Stomach (tissue), 8 donors: ENCODE measurements at regions not wholly inside any gene's neighbourhood (a gene's known extent, or its start where the extent isn't known, plus 50 kb on each side); places are given as distances from the start of the nearest gene placed in this dataset.

Experiments
- DNase-seq, 2 donors: peaks; one replicate each; pipeline versions ENCODE4 v3.0.0 to v3.0.0-alpha.2; 2013 to 2019
- H3K27ac ChIP-seq, 5 donors: fragments of 200-600 bp in 4 of 5; sonication (generic) in 4 of 5; one replicate each; pipeline ENCODE4 v1.5.1; 2013 to 2019; ENCODE audit warnings: mild to moderate bottlenecking in 1 of 5, moderate library complexity in 1 of 5
- H3K27me3 ChIP-seq, 3 donors: fragments of 200-600 bp; sonication (generic); one replicate each; pipeline ENCODE4 v1.5.1; 2017 to 2019; ENCODE audit warnings: mixed run types in 1 of 3
- H3K36me3 ChIP-seq, 4 donors: fragments of 200-600 bp; sonication (generic); 1 replicate in 3 of 4; 2 replicates in 1 of 4; pipeline ENCODE4 v1.5.1; 2016 to 2019
- H3K4me1 ChIP-seq, 4 donors: fragments of 200-600 bp; sonication (generic); one replicate each; pipeline ENCODE4 v1.5.1; 2016 to 2019
- H3K4me3 ChIP-seq, 4 donors: fragments of 200-600 bp; sonication (generic) in 3 of 4; one replicate each; pipeline ENCODE4 v1.5.1; 2016 to 2019; ENCODE audit warnings: mild to moderate bottlenecking in 1 of 4
- H3K9me3 ChIP-seq, 4 donors: fragments of 200-600 bp; sonication (generic); one replicate each; pipeline ENCODE4 v1.5.1; 2016 to 2019
- EP300 ChIP-seq: sonication (generic); formaldehyde crosslinking; IDR thresholded peaks from one replicate; pipeline ENCODE4 v1.6.1; 2017; ENCODE audit warnings: antibody characterized with exemption
- POLR2A ChIP-seq, 4 donors: fragments of 450-650 bp; IDR thresholded peaks; one replicate each; pipeline ENCODE4 v1.6.1; 2016; ENCODE audit warnings: antibody characterized with exemption in 4 of 4, control low read depth in 2 of 4, mild to moderate bottlenecking in 1 of 4, moderate library complexity in 1 of 4
- POLR2AphosphoS5 ChIP-seq, 3 donors: sonication (generic); formaldehyde crosslinking; IDR thresholded peaks; one replicate each; pipeline ENCODE4 v1.6.1; 2016; ENCODE audit warnings: antibody characterized with exemption in 3 of 3
- WGBS, 5 donors: extraction: QIAGEN DNeasy Blood & Tissue Kit in 3 of 5; methylation state at CpG; one replicate each; pipeline versions ENCODE4 v1.1.5 to v1.1.7; 2013 to 2018; 5-methylcytosine and 5-hydroxymethylcytosine counted together
- intact Hi-C: fragments of 100-400 bp; cut with DNase I; formaldehyde crosslinking; loops from one replicate; pipeline ENCODE4 v1.15.1; 2023; ENCODE audit warnings: low total_unique reads
- TF ChIP-seq, protein P1 (sequence below), 7 experiments: fragments of 450-650 bp in 4 of 7; fragments of 200-600 bp in 3 of 7; sonication (generic) in 3 of 7; IDR thresholded peaks; one replicate each; pipeline ENCODE4 v1.5.1; 2016 to 2019; ENCODE audit warnings: antibody characterized with exemption in 7 of 7, control low read depth in 2 of 7, mild to moderate bottlenecking in 1 of 7
- donor health status: healthy with polysubstance abuse.
- donor health status: Bipolar disorder and iron deficiency.
- donor health status: healthy.

DNA sequence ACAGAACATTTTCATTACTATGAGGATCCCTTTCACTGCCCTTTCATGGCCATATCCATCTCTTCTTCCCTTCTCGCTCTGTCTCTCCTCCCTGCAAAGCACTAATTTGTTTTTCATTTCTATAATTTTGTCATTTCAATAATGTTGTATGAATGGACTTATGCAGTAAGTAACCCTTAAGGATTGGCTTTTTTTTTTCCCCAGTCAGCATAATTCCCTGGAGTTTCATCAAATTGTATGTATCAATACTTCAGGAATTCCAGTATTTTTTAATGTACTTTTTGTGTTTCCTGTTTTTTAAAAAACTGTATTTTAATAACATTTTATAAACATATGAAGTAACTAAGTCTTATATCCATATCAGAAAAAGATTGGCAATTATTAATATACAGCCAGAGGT, 1016.0 kb upstream of the SEMA6D start:
- Histone ChIP-seq H3K4me3 (no peak overlapping the region), H3K27me3 (no peaks in the 10 kb centered on the region), H3K36me3 (no peaks in the 10 kb centered on the region), H3K9me3 (peaks cover 0 to 5% (median 0%) of the 10 kb centered on the region in 4 donors), H3K27ac (no peak overlapping the region), H3K4me1 (no peaks in the 10 kb centered on the region)
- no peak for DNase-seq
- intact Hi-C loops: no loop called here
- WGBS, 5 donors: 68 to 97% (median 88%) methylated on average over 1 of the region's 1 CpG
- TF ChIP-seq, protein P1, sequence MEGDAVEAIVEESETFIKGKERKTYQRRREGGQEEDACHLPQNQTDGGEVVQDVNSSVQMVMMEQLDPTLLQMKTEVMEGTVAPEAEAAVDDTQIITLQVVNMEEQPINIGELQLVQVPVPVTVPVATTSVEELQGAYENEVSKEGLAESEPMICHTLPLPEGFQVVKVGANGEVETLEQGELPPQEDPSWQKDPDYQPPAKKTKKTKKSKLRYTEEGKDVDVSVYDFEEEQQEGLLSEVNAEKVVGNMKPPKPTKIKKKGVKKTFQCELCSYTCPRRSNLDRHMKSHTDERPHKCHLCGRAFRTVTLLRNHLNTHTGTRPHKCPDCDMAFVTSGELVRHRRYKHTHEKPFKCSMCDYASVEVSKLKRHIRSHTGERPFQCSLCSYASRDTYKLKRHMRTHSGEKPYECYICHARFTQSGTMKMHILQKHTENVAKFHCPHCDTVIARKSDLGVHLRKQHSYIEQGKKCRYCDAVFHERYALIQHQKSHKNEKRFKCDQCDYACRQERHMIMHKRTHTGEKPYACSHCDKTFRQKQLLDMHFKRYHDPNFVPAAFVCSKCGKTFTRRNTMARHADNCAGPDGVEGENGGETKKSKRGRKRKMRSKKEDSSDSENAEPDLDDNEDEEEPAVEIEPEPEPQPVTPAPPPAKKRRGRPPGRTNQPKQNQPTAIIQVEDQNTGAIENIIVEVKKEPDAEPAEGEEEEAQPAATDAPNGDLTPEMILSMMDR (IDR thresholded peaks at IDR 0.05): no peak
- TF ChIP-seq EP300 (no peak), POLR2AphosphoS5 (IDR thresholded peaks at IDR 0.05) (no peak), POLR2A (IDR thresholded peaks at IDR 0.05) (no peak)

DNA sequence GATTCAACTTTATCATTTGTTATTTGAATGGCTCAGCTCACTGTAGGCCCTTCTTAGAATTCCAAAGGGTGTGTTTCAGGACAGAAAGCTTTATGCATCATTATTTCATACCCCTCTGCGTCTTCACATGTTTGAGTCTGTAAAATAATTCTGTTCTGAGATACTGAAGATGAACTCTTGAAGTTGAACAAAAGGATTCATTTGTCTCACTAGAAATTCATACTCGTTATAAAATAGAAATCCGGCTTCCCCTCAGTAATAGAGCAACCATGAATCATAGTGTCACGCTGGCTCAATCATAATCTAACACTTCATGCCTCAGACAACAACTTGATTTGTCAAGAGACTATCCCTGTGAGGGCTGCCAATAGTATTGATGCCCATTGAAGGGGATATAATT, 1015.4 kb upstream of the SEMA6D start:
- Histone ChIP-seq H3K27me3 (no peaks in the 10 kb centered on the region), H3K4me3 (no peak overlapping the region), H3K36me3 (no peaks in the 10 kb centered on the region), H3K27ac (no peak overlapping the region), H3K9me3 (peaks cover 0 to 11% (median 0%) of the 10 kb centered on the region in 4 donors), H3K4me1 (no peaks in the 10 kb centered on the region)
- intact Hi-C loops: no loop called here
- TF ChIP-seq, protein P1 (IDR thresholded peaks at IDR 0.05): no peak
- TF ChIP-seq POLR2A (IDR thresholded peaks at IDR 0.05) (no peak), EP300 (no peak), POLR2AphosphoS5 (IDR thresholded peaks at IDR 0.05) (no peak)
- WGBS, 5 donors: 70 to 87% (median 76%) methylated on average over 4 of the region's 4 CpGs
- no peak for DNase-seq

DNA sequence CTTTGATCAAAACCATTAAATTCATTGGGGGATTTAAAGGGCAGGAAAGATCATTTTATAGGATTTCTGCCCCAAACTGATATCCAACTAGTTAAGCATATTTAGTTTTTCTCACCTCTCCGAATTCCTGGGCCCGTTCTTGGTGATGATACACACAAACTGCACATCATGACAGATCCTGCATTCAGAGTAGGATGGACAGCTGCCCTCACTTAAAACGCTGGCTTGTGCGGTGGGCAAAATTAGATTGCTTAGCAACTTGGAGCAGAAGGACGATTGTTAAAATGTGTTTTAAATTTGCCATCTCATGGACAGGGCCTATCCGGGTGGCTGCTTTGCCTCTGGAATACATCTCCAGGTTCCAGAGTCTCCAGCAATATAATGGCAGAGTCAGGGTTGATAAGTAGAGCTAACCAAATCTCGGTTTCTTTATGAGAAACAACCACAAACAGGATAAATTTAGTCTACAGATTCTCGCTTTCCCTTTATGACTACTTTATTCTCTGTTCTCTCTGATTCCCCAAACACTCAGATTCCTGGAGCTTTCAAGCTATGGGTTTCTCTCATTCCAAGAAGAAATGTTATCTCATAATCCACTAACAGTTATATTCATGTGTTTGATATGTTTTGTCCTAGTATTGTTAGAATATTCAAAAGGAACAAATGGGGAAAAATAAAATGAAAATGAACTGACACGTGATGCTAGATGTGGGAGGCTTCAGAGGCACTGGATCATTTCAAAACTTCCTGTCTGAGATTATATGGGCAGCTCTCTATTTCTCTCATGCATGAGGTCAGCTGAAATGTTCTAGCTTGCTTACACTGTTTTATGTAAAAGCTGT, 1014.1 kb upstream of the SEMA6D start:
- intact Hi-C loops: no loop called here
- Histone ChIP-seq H3K4me3 (no peak overlapping the region), H3K27ac (no peak overlapping the region), H3K27me3 (no peaks in the 10 kb centered on the region), H3K9me3 (peaks cover 0 to 17% (median 0%) of the 10 kb centered on the region in 4 donors), H3K36me3 (no peaks in the 10 kb centered on the region), H3K4me1 (no peaks in the 10 kb centered on the region)
- no peak for DNase-seq
- no peak for TF ChIP-seq EP300
- TF ChIP-seq, protein P1 (IDR thresholded peaks at IDR 0.05): no peak
- no peak for TF ChIP-seq POLR2AphosphoS5 (IDR thresholded peaks at IDR 0.05)
- no peak for TF ChIP-seq POLR2A (IDR thresholded peaks at IDR 0.05)
- 70 to 81% (median 78%) methylated on average over 9 of the region's 9 CpGs for WGBS, 5 donors

DNA sequence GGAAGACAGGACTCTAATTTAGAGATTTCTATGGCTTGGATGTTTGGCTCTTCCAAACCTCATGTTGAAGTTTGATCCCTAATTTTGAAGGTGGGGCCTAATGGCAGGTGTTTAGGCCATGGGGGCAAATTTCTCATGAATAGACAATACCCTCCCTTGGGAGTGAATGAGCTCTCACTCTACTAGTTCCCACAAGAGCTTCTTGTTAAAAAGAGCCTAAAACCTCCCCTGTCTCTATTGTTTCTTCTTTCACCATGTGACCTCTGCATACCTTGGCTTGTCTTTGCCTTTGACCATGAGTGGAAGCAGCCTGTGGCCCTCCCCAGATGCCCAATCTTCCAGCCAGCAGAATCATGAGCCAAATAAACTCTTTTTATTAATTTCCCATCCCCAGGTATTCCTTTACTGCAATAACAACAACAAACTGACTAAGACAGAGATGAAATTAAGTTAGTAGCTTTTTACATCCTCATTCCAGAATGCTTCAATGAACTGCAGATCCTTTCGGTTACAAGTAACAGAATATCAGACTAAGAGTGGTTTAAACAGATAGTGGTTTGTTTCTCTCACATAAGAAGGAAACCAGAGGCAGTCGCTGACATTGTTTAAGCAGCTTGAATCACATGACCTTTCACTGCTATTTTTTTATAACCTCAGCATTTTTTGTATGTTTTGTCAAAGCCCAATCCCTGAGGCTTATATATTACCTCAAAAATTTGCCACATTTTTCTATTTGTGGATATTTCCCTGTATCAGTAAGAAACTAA, 1013.3 kb upstream of the SEMA6D start:
- no peaks in the 10 kb centered on the region for H3K36me3 ChIP-seq
- H3K4me3 ChIP-seq: no peak overlapping the region
- no peak overlapping the region for H3K27ac ChIP-seq
- intact Hi-C loops: no loop called here
- H3K9me3 ChIP-seq: peaks cover 0 to 17% (median 0%) of the 10 kb centered on the region in 4 donors
- WGBS, 5 donors: 45 to 63% (median 59%) methylated on average over 2 of the region's 2 CpGs
- TF ChIP-seq, protein P1 (IDR thresholded peaks at IDR 0.05): no peak
- TF ChIP-seq POLR2A (IDR thresholded peaks at IDR 0.05): no peak
- TF ChIP-seq EP300: no peak
- no peak for TF ChIP-seq POLR2AphosphoS5 (IDR thresholded peaks at IDR 0.05)
- H3K27me3 ChIP-seq: no peaks in the 10 kb centered on the region
- DNase-seq: no peak
- no peaks in the 10 kb centered on the region for H3K4me1 ChIP-seq
